ENCODE measurements at regions not wholly inside any gene's neighbourhood (a gene's known extent, or its start where the extent isn't known, plus 50 kb on each side); places are given as distances from the start of the nearest gene placed in this dataset.

- TF ChIP-seq CTCF (IDR thresholded peaks at IDR 0.05) (no peak), POLR2A (IDR thresholded peaks at IDR 0.05) (no peak)
Measured at GRCh38 chr11:71133946-71134345, 118.4 kb downstream of the SHANK2 start.
